GM18951 (cell line): ENCODE measurements at regions not wholly inside any gene's neighbourhood (a gene's known extent, or its start where the extent isn't known, plus 50 kb on each side); places are given as distances from the start of the nearest gene placed in this dataset.
A peak's percentile ranks its signal among the peaks of the same experiment; 100 is the strongest.

ENCODE experiments used
- POLR2A ChIP-seq: IDR thresholded peaks from 4 replicates; pipeline ENCODE4 v1.6.1; 2011; ENCODE audit warnings: mild to moderate bottlenecking; ENCODE audit not compliant: insufficient read length, insufficient read depth; ENCODE audit errors: extremely low read depth
- in situ Hi-C: fragments of 300-500 bp; cut with MboI; formaldehyde crosslinking; loops from one replicate; pipeline ENCODE4 v1.12.0; 2022; ENCODE audit warnings: low sequenced_read_pairs, mixed read lengths, inconsistent platforms; ENCODE audit not compliant: unreplicated experiment

DNA sequence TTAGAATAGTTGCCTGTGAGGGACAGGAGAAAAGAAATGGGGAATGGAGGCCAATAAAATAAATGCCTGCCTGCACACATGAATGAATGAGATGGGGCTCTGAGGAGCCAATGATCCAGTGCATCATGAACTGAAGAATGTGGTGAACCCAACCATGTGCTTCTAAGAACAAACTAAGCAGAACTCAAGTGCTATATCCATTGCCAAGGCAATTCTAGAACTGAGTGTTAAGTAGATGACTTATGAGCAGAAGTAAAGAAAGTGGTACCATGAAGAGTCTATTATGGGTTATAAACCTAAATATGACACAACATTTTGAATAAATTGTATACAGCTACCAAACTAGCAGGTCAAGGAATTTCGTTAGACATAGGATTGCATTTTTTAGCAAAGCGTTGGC is 186.1 kb downstream of the KATNAL1 start:
- in situ Hi-C loops: no loop called here
- no peak for TF ChIP-seq POLR2A

DNA sequence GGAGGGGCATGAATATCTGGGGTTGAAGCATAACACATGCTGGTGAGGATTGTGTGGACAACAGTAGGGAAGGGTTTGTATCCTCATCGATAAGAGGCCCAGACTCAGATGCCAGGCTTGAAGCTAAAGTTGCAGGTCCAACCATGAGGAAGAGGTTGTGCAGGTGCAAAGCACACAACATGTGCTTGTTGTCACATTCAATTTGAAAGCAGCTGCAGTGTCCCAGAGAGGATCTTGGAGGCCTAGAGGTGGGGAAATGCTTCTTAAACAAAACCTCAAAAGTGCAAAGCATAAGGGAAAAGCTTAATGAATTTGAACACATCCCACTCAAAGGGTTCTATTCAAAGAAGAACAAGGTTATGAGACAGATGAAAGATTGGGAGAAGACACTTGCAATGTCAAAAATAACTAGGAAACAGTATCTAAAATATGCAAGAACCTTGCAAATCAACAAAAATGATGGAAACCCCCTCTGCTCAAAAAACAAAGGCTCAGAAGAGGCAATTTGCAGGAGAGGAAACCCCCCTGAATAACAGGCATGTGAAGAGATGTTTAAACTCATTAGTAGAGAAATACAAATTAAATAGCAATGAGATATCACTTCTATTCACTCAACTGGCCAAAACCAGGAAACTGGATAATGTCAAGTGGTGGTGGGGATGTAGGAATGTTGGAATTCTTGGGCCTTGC is 187.1 kb downstream of the KATNAL1 start:
- no peak for TF ChIP-seq POLR2A
- in situ Hi-C loops: no loop called here

DNA sequence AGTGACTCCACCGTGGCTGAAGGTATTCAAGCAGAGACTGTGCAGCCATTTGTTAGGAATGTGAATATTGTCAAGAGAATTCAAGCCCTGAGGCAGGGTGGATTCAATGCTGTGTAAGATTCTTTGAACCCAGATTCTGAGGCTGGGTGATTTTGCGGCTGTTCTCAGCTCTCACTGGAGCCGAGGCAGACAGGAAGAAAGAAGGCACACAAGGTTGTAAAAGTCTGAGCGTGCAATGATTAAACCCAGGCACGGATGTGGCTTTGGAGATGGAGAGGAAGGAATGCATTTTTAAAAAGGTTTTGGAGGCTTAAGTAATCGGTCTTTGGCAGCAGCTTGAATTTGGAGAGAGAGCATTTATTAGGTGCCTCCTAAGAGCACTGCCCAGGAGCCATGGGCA is 187.9 kb downstream of the KATNAL1 start:
- TF ChIP-seq POLR2A: no peak
- in situ Hi-C loops: loop anchor here (10.0 kb wide), 1 partner anchor 345 kb away; no protein-coding TSS in a partner anchor

DNA sequence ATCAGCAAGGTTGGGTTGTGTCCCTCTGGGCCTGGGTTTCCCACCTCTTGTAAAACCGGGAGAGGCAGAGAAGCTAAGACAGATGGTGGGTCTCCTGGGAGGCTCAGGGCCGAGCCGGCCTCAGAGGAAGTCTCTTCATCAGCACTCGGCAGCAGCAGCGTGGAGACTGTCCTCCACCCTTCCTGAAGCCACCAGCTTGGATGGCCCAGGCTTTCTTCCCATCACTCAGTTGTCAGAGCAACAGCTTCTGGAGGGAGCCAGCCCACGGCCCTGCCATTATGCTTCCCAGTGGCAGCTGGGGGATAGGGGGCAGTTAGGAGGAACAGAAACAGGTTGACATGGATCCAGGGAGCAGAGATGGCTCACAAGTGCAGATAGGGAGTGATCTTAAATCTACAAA is 191.0 kb downstream of the KATNAL1 start:
- no peak for TF ChIP-seq POLR2A
- in situ Hi-C loops: loop anchor here (10.0 kb wide), 1 partner anchor 342 kb away; no protein-coding TSS in a partner anchor

DNA sequence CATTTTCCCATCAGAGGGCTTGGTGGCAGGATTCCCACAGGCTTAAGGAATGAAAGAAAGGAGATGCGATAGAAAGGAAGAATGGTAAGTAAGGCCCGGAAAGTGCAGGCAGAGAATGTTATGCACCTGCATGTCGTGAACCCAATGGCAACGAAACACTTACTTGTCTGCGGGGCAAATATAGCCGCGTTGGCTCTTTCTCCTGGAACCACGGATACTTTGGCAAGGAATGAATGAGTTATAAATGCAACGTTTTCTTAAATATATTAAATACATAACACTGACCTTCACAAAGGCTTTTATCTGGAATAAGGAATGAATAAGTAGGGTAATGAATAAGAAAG is 192.1 kb downstream of the KATNAL1 start:
- no peak for TF ChIP-seq POLR2A
- in situ Hi-C loops: loop anchor here (10.0 kb wide), 1 partner anchor 340 kb away; no protein-coding TSS in a partner anchor

DNA sequence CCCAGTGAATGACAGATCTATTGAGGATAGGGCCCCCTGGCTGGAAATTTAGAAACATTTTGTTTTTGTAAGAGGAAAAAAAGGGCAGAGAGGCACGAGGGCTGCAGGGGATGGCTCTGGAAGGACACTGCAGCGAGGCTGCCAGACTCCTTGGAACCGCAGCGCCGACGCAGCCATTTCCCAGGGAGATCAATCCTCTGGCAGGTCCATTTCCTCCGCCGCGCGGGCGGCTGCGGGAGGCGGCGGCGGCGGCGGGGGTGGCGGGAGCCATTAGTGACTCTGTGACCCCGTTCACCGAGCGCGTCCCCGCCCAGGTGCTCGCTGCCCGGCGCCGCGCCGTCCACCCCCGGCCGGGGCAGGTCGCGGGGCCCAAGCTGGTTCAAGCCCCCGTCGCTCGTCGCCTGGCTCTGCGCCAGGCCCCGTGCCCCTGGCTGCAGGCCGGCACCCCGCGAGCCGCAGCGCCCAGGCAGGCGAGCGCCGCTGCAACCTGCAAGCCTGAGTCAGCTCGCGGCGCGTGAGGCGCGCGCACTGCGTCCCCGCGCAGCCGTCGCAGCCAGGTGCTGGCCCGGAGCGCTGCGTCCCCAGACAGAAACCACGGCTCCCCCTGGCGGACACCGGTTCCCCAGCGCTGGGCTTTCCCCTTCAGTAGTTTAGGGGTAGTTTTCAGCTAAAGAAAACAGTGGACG is 192.6 kb downstream of the KATNAL1 start:
- TF ChIP-seq POLR2A: peak; percentile 63
- in situ Hi-C loops: loop anchor here (10.0 kb wide), 1 partner anchor 340 kb away; no protein-coding TSS in a partner anchor

DNA sequence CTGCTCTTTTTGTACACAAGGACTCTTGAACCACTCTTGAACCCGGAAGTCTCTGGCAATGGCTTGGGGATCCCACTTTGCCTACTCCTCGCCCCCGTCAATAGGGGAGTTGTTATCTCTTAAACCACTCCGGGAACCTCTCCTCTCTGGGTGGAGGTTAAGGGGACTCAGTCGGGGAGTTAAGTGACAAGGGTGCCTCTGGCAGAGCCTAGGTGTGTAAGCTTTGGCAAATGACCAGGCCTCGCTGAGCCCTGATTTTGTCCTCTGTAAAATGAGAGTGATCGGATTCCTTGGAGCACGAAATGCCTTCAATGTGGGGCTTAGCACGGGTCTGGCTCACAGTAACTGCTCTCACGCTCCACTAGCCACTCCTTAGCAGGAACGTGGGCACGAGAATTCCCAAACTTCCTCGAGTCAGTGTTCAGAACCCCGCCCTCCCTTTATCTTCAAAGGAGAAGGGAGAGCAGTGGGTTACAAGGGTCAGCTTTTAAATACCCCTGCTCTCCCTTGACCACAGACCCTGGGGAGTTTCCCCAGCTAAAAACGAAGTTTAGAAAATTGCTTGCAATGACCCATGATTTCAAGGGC is 193.3 kb downstream of the KATNAL1 start:
- in situ Hi-C loops: loop anchor here (10.0 kb wide), 1 partner anchor 339 kb away; no protein-coding TSS in a partner anchor
- TF ChIP-seq POLR2A: no peak

DNA sequence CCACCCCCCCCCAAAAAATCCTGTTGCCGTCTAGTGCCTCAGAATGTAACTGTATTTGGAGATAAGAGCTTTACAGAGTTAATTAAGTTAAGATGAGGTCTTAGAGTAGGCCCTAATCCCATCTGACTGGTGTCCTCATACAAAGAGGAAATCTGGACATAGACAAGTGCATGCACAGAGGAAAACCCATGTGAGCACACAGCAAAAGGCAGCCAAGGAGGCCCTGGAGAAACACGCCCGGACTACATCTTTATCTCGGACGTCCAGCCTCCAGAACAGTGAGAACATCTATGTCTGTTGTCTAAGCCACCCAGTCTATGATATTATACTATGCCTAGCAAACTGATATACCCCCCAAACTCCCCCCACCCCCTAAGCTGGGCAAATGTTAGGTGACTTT is 193.8 kb downstream of the KATNAL1 start:
- in situ Hi-C loops: loop anchor here (10.0 kb wide), 1 partner anchor 339 kb away; no protein-coding TSS in a partner anchor
- no peak for TF ChIP-seq POLR2A

DNA sequence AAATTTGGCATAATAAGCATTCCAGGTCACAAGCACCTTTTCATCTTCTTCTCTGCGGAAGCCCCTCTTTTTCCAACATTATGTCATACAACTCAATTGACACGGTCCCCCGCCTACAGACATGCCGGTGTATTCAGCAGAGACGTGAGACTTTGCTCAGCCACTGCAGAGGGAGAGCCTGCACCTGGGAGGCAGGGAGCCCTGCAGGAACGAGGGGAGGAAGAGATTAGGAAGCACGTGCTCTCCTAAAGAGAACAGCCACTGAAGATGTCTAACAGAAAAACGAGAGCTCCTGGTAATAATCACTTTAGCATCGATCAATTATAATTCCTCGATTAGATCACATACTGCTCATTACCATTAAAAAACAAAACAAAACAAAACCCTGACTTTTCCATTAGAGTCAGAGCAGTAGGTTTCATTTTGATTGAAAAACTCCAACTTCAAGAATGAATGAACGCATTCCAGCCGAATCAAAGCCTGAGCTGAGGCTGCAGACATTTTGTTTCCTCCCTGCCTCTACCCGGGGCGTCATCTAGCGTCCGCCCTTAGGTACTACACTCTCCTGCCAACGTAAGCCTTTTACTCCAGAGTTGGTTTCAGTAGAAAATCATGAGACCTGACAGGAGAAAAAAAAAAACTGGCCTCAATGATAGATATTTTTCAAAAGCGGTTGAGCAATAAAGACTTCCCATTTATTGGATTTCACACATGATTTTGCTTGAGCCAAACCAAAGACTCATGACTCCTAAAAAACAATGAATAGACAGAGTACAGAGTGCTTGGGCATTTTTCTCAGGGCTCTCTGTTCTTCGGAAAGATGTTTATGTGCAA is 194.5 kb downstream of the KATNAL1 start:
- no peak for TF ChIP-seq POLR2A
- in situ Hi-C loops: loop anchor here (10.0 kb wide), 1 partner anchor 338 kb away; no protein-coding TSS in a partner anchor

DNA sequence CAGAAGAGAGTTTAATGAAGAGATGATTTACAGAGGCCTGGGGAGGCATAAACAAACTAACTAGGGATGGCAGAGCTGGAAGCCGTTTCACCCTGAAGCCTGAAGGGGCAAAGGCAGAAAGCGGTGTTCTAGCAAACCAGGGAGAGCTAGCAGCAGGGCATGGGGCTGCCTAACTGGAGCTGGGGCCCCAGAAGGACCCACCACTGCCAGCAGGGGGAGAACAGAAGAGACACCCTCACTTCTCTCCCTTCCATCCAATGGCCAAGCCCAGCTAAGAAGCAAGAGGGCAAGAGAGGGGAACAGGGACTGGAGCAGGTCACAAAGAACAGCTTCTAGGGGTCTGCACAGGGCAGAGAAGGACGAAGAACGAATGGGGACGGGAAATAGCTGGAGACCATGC is 195.5 kb downstream of the KATNAL1 start:
- TF ChIP-seq POLR2A: no peak
- in situ Hi-C loops: loop anchor here (10.0 kb wide), 1 partner anchor 337 kb away; no protein-coding TSS in a partner anchor

DNA sequence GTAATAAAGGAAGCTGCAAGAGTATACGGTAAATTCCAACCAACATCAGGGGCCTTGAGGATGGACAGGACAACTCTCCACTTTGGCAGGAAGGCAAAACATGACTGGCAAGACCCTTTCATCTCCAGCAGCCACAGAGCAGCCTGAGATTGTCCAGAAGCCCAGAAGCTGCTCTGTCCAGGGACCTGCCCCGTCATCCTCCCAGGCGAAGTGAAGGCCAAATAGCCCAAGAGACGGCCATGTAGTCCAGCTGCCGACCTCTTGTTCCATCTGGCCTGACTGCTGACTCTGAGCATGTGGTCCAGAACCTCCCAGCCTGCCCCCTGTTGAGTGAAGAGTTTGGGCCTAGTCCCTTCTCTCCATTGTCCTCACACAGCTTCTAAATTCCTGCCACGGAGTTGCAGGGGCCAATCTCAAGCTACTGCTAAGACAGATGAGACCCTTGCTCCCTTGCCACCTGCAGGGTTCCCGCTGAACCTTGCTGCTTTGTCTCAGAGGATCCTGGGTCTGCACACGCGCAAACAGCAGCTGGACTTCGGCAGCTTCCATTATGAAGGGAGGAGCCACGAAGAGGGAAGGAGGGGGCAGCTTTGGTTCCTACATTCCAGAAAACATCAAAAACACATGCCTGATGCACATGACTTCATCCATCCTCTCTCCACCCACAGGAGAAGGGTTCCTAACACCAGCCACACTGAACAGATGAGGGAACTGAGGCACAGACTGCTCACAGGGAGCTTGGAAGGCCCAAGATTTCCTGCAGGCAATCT is 196.9 kb downstream of the KATNAL1 start:
- TF ChIP-seq POLR2A: no peak
- in situ Hi-C loops: loop anchor here (10.0 kb wide), 1 partner anchor 336 kb away; no protein-coding TSS in a partner anchor
